GM18870 (cell line): ENCODE measurements at regions not wholly inside any gene's neighbourhood (a gene's known extent, or its start where the extent isn't known, plus 50 kb on each side); places are given as distances from the start of the nearest gene placed in this dataset.

Experiments
- ATAC-seq: cut with Tn5 transposase; IDR thresholded peaks from one replicate; pipeline ENCODE4 v1.9.1; 2021; ENCODE audit warnings: moderate library complexity; ENCODE audit not compliant: unreplicated experiment

GRCh38 chr3:178443634-178444033 lies 92.6 kb upstream of the KCNMB2 start:
- ATAC-seq: no peak

- ATAC-seq: no peak
Observed at GRCh38 chr3:178445139-178445538, 91.1 kb upstream of the KCNMB2 start.

- ATAC-seq: no peak
Observed at GRCh38 chr3:178446059-178446458, 90.2 kb upstream of the KCNMB2 start.

- no peak for ATAC-seq
Observed at GRCh38 chr3:178450476-178450875, 85.8 kb upstream of the KCNMB2 start.

GRCh38 chr3:178451799-178452198 lies 84.4 kb upstream of the KCNMB2 start:
- ATAC-seq: no peak

- ATAC-seq: no peak
Observed at GRCh38 chr3:178454726-178455125, 81.5 kb upstream of the KCNMB2 start.

- ATAC-seq: no peak
Observed at GRCh38 chr3:178455226-178455625, 81.0 kb upstream of the KCNMB2 start.

GRCh38 chr3:178455946-178456345 lies 80.3 kb upstream of the KCNMB2 start:
- no peak for ATAC-seq

- ATAC-seq: no peak
Observed at GRCh38 chr3:178456621-178457285, 79.5 kb upstream of the KCNMB2 start.

GRCh38 chr3:178457511-178457910 lies 78.7 kb upstream of the KCNMB2 start:
- no peak for ATAC-seq

- no peak for ATAC-seq
Observed at GRCh38 chr3:178458313-178459037, 77.8 kb upstream of the KCNMB2 start.

- ATAC-seq: no peak
Observed at GRCh38 chr3:178459038-178459410, 77.2 kb upstream of the KCNMB2 start.

- ATAC-seq: no peak
Observed at GRCh38 chr3:178465260-178466180, 70.7 kb upstream of the KCNMB2 start.

GRCh38 chr3:178472941-178473340 lies 63.3 kb upstream of the KCNMB2 start:
- ATAC-seq: no peak

GRCh38 chr3:178474526-178474925 lies 61.7 kb upstream of the KCNMB2 start:
- ATAC-seq: no peak

- ATAC-seq: no peak
Observed at GRCh38 chr3:178475062-178475461, 61.2 kb upstream of the KCNMB2 start.

- no peak for ATAC-seq
Observed at GRCh38 chr3:178476886-178477285, 59.4 kb upstream of the KCNMB2 start.

GRCh38 chr3:178479446-178479845 lies 56.8 kb upstream of the KCNMB2 start:
- no peak for ATAC-seq

- ATAC-seq: no peak
Observed at GRCh38 chr3:178479860-178480259, 56.4 kb upstream of the KCNMB2 start.

GRCh38 chr3:178480274-178480673 lies 56.0 kb upstream of the KCNMB2 start:
- no peak for ATAC-seq

- peak; percentile 100 for ATAC-seq
Observed at GRCh38 chr3:178480795-178481194, 55.4 kb upstream of the KCNMB2 start.

- ATAC-seq: no peak
Observed at GRCh38 chr3:178482981-178483380, 53.3 kb upstream of the KCNMB2 start.
